SK-N-SH treated with all-trans-retinoic acid at 6 μM for 48 hours (cell line): ENCODE measurements at regions not wholly inside any gene's neighbourhood (a gene's known extent, or its start where the extent isn't known, plus 50 kb on each side); places are given as distances from the start of the nearest gene placed in this dataset.

Experiments used
- ARNTL ChIP-seq: fragments of 450-650 bp; formaldehyde crosslinking; IDR thresholded peaks from 2 replicates; pipeline ENCODE4 v1.5.0; 2020; ENCODE audit warnings: low read depth, mild to moderate bottlenecking, moderate library complexity, borderline replicate concordance
- CSDC2 ChIP-seq: fragments of 250-450 bp; sonication (Bioruptor Pico); IDR thresholded peaks from 2 replicates; pipeline ENCODE4 v1.5.0; 2020; ENCODE audit warnings: mild to moderate bottlenecking, moderate library complexity
- ESRRG ChIP-seq: fragments of 250-450 bp; sonication (Bioruptor Pico); IDR thresholded peaks from 2 replicates; pipeline ENCODE4 v1.6.1; 2021; ENCODE audit warnings: mild to moderate bottlenecking
- GLIS3 ChIP-seq: fragments of 250-450 bp; sonication (Bioruptor Pico); IDR thresholded peaks from 2 replicates; pipeline ENCODE4 v1.5.0; 2020; ENCODE audit warnings: mild to moderate bottlenecking, moderate library complexity
- OSR1 ChIP-seq: fragments of 250-450 bp; sonication (Bioruptor Pico); IDR thresholded peaks from 2 replicates; pipeline ENCODE4 v1.8.0; 2022; ENCODE audit warnings: moderate library complexity, mild to moderate bottlenecking, inconsistent platforms
- PATZ1 ChIP-seq: fragments of 250-450 bp; sonication (Bioruptor Pico); IDR thresholded peaks from 2 replicates; pipeline ENCODE4 v1.8.0; 2020; ENCODE audit warnings: mild to moderate bottlenecking, moderate library complexity, borderline replicate concordance
- POU6F1 ChIP-seq: fragments of 250-450 bp; sonication (Bioruptor Pico); IDR thresholded peaks from 2 replicates; pipeline ENCODE4 v1.8.0; 2021; ENCODE audit warnings: low read depth, mild to moderate bottlenecking, moderate library complexity, borderline replicate concordance
- PPARA ChIP-seq: fragments of 250-450 bp; sonication (Bioruptor Pico); IDR thresholded peaks from 2 replicates; pipeline ENCODE4 v1.5.0; 2020; ENCODE audit warnings: mild to moderate bottlenecking, borderline replicate concordance
- RARB ChIP-seq: fragments of 250-450 bp; sonication (Bioruptor Pico); IDR thresholded peaks from 2 replicates; pipeline ENCODE4 v1.8.0; 2021; ENCODE audit warnings: mild to moderate bottlenecking, moderate library complexity
- SNAI2 ChIP-seq: fragments of 250-450 bp; sonication (Bioruptor Pico); IDR thresholded peaks from 2 replicates; pipeline ENCODE4 v1.5.0; 2020; ENCODE audit warnings: mild to moderate bottlenecking, moderate library complexity
- ZFP3 ChIP-seq: fragments of 250-450 bp; sonication (Bioruptor Pico); IDR thresholded peaks from 2 replicates; pipeline ENCODE4 v1.5.0; 2020; ENCODE audit warnings: mild to moderate bottlenecking, moderate library complexity
- ZFP30 ChIP-seq: fragments of 450-650 bp; formaldehyde crosslinking; IDR thresholded peaks from 2 replicates; pipeline ENCODE4 v1.5.0; 2022; ENCODE audit warnings: mild to moderate bottlenecking, moderate library complexity
- ZNF565 ChIP-seq: fragments of 450-650 bp; formaldehyde crosslinking; conservative IDR thresholded peaks from 2 replicates; pipeline ENCODE4 v1.5.0; 2020; ENCODE audit warnings: low read depth, mild to moderate bottlenecking, moderate library complexity
- TF ChIP-seq, protein P1 (sequence below): fragments of 250-450 bp; sonication (Bioruptor Pico); IDR thresholded peaks from 2 replicates; pipeline ENCODE4 v1.5.1; 2020; ENCODE audit warnings: low read depth, mild to moderate bottlenecking, moderate library complexity

- no peak for TF ChIP-seq OSR1 (CRISPR knock-in tag)
- TF ChIP-seq PPARA (CRISPR knock-in tag), result no peak
- TF ChIP-seq ARNTL (CRISPR knock-in tag), result no peak
- TF ChIP-seq RARB, result no peak
- TF ChIP-seq ZFP3 (CRISPR knock-in tag), result no peak
- TF ChIP-seq POU6F1 (CRISPR knock-in tag), result no peak
- TF ChIP-seq ZFP30 (CRISPR knock-in tag), result no peak
- no peak for TF ChIP-seq ZNF565
- no peak for TF ChIP-seq PATZ1 (CRISPR knock-in tag)
- TF ChIP-seq, protein P1, sequence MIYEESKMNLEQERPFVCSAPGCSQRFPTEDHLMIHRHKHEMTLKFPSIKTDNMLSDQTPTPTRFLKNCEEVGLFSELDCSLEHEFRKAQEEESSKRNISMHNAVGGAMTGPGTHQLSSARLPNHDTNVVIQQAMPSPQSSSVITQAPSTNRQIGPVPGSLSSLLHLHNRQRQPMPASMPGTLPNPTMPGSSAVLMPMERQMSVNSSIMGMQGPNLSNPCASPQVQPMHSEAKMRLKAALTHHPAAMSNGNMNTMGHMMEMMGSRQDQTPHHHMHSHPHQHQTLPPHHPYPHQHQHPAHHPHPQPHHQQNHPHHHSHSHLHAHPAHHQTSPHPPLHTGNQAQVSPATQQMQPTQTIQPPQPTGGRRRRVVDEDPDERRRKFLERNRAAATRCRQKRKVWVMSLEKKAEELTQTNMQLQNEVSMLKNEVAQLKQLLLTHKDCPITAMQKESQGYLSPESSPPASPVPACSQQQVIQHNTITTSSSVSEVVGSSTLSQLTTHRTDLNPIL (CRISPR knock-in tag), result no peak
- no peak for TF ChIP-seq ESRRG (CRISPR knock-in tag)
- no peak for TF ChIP-seq GLIS3 (CRISPR knock-in tag)
- no peak for TF ChIP-seq CSDC2 (CRISPR knock-in tag)
- TF ChIP-seq SNAI2, result no peak
Observed at GRCh38 chr16:10239640-10240039, 57.4 kb upstream of the GRIN2A start.
